Cardiac fibroblast (primary cell): ENCODE measurements at regions not wholly inside any gene's neighbourhood (a gene's known extent, or its start where the extent isn't known, plus 50 kb on each side); places are given as distances from the start of the nearest gene placed in this dataset.

Experiments used
- DNase-seq, 2 donors: peaks; one replicate each; pipeline versions ENCODE4 v3.0.0 to v3.0.0-alpha.2; 2010; ENCODE audit warnings: low read depth in 2 of 2
- H3K4me3 ChIP-seq, 2 donors: replicated peaks in 1 of 2; 1 replicate in 1 of 2; 2 replicates in 1 of 2; pipeline ENCODE4 v1.5.1; 2011; ENCODE audit warnings: low read depth in 2 of 2, low read length in 2 of 2, mild to moderate bottlenecking in 2 of 2, moderate library complexity in 1 of 2
- TF ChIP-seq, protein P1 (sequence below): IDR thresholded peaks from one replicate; pipeline ENCODE4 v1.5.1; 2011; ENCODE audit warnings: low read depth, mild to moderate bottlenecking, low read length, inconsistent platforms

DNA sequence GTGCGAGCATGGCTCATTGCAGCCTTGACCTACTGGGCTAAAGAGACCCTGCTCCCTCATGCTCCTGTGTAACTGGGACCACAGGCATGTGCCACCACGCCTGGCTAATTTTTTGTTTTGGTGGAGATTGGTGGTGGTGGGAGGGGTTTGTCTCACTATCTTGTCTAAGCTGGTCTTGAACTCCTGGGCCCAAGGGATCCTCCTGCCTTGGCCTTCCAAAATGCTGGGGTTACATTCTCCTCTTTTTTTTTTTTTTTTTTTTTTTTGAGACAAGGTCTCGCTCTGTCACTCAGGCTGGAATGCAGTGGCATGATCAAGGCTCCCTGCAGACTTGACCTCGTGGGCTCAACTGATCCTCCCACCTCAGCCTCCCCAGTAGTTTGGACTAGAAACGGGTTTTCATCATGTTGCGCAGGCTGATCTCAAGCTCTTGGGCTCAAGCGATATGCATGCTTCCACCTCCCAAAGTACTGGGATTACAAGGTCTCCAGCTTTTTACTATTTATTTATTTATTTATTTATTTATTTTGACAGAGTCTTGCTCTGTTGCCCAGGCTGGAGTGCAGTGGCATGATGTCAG is 238.3 kb downstream of the MYCN start:
- DNase-seq, result no peak

DNA sequence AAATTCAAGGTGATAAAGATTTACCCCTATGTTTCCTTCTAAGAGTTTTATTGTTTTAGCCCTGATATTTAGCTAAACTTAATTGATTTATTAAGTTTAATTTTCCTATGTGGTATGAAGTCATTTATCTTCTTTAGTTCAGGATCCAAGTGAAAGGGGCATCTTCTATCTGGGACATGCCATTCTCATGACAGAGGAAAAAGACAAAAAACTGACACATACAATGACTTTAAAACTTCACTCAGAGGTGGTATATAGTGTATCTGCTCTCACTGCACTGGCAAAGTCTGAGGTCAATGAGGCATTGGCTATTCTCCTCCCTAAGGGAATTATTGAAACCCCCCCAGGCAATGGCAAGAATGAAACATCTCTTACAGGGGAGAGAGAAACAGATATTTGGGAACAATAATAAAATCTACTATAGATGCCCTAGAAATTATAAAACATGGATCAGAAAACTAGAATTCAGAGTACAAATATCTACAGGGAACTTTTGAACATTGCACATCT is 237.4 kb downstream of the MYCN start:
- TF ChIP-seq, protein P1, sequence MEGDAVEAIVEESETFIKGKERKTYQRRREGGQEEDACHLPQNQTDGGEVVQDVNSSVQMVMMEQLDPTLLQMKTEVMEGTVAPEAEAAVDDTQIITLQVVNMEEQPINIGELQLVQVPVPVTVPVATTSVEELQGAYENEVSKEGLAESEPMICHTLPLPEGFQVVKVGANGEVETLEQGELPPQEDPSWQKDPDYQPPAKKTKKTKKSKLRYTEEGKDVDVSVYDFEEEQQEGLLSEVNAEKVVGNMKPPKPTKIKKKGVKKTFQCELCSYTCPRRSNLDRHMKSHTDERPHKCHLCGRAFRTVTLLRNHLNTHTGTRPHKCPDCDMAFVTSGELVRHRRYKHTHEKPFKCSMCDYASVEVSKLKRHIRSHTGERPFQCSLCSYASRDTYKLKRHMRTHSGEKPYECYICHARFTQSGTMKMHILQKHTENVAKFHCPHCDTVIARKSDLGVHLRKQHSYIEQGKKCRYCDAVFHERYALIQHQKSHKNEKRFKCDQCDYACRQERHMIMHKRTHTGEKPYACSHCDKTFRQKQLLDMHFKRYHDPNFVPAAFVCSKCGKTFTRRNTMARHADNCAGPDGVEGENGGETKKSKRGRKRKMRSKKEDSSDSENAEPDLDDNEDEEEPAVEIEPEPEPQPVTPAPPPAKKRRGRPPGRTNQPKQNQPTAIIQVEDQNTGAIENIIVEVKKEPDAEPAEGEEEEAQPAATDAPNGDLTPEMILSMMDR, result no peak
- no peak overlapping the region for H3K4me3 ChIP-seq
- no peak for DNase-seq

More for the DNA sequence above, 238.3 kb downstream of the MYCN start:
- TF ChIP-seq, protein P1, result no peak
- no peak overlapping the region for H3K4me3 ChIP-seq

DNA sequence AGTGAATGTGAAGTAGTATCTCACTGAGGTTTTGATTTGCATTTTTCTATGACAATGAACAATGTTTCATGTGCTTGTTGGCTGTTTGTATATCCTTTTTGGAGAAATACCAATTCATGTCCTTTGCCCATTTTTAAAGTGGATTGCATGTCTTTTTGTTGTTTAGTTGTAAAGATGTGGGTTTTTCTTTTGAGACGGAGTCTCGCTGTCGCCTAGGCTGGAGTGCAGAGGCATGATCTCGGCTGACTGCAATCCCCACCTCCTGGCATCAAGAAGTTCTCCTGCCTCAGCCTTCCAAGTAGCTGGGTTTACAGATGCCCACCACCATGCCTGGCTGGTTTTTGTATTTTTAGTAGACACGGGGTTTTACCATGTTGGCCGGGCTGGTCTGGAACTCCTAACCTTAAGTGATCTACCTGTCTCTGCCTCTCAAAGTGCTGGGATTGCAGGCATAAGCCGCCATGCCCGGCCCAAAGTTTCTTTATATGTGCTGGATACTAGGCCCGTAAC is 236.7 kb downstream of the MYCN start:
- no peak overlapping the region for H3K4me3 ChIP-seq
- no peak for DNase-seq
- TF ChIP-seq, protein P1, result no peak

DNA sequence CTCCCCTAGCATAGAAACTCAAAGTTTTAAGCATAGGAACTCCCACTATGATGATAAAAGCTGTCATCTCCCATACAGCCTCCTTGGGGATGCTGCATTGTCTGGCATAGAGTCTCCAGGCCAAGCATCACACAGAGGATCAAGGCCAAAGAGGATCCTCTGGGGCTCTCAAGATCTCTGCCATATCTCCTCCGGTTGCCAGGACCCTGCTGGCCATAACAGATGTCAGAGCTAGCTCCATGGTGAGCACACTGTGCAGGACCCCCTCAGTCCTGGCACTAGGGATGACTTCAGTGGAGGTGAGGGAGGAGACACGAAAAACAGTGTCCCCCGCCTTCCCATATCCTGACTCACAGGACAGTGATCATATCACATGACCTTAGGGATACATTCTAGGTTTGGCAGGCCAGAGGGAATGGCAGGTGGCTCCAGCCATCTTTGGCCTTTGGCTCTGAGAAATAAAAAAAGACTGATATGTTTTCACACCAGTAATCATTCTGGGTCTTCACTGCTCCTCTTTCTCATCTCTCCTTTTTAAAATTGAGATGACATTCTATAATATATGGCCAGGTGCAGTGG is 235.0 kb downstream of the MYCN start:
- TF ChIP-seq, protein P1, result no peak
- no peak for DNase-seq
- no peak overlapping the region for H3K4me3 ChIP-seq

DNA sequence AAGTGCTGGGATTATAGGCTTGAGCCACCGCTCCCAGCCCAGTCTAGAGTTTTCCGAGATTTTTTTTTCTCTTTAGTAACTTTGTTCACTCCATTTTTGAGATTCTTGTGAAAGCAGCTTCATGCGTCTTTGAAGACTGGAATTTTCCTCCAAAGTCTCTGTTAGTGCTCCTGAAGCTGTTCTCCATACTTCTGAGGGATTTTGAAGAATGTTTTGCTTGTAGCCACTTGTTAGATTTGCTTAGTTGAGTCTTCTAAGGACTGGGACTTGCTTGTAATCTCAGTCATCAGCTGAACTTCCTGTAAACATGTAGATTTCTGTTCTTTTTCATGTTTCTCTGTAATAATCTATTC is 234.3 kb downstream of the MYCN start:
- TF ChIP-seq, protein P1, result no peak
- H3K4me3 ChIP-seq, result no peak overlapping the region
- no peak for DNase-seq

DNA sequence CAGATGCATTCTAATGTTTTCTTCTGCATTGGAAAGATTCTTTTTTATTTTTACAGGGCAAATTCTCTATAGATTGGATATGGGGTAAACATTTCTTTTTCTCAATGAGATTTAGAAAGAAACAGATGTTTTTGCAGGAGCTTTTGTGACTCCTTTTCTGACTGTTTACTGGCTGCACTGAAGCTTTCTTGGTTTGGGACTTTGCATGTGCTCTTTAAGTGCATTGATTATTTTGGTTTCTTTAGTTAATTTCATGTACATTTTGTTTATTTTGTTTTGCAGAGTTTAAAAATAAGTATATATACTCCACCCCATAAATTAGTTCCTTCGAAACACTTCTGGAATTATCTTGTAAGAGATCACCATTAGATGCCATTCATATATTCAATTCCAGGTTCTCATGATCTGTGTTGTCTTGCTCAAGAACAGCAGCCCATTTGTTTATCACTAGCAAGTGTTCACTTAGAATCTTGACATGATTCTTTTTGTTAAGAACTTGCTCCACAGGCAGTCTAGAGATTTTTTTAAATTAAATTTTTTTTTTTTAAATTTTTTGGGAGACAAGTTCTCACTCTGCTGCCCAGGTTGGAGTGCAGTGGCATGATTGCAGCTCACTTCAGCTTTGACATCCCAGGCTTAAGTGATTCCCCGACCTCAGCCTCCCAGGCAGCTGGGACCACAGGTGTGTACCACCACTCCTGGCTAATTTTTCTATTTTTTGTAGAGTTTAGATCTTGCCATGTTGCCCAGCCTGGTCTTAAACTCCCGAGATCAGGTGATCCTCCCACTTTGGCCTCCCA is 233.7 kb downstream of the MYCN start:
- TF ChIP-seq, protein P1, result no peak
- no peak for DNase-seq
- no peak overlapping the region for H3K4me3 ChIP-seq
